Right lobe of liver (tissue), 4 donors: ENCODE measurements at regions not wholly inside any gene's neighbourhood (a gene's known extent, or its start where the extent isn't known, plus 50 kb on each side); places are given as distances from the start of the nearest gene placed in this dataset.

Experiments
- POLR2A ChIP-seq: fragments of 450-650 bp; IDR thresholded peaks from one replicate; pipeline ENCODE4 v1.6.1; 2017; ENCODE audit warnings: antibody characterized with exemption, mild to moderate bottlenecking
- TF ChIP-seq, protein P1 (sequence below), 4 donors: fragments of 200-600 bp in 3 of 4; fragments of 450-650 bp in 1 of 4; IDR thresholded peaks; one replicate each; pipeline versions ENCODE4 v1.5.1 to v1.8.0; 2016 to 2022; ENCODE audit warnings: antibody characterized with exemption in 4 of 4, mild to moderate bottlenecking in 2 of 4
- donor health status: DM: no; HTN: no; CAD: no.
- donor health status: DM: no; HTN: no; CAD: no.
- donor health status: DM: no; HTN: yes; CAD: no.

DNA sequence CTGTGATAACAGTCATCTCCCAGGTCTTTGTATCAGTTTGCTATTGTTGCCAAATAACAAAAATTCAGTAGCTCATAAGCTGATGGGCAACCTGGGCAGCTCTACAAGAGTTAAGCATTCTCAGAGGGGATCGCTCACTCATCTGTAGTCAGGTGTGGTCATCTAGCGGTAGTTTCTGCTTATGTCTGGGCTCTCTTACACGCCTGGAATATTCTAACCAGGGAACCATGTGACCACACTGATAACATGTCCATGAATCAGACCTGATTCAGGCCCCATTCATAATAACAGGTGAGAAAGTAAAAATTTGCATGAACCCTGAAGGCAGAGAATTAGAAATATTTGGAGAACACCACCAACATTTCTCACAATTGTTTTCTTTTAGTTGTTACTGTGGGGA lies 576.1 kb downstream of the SLCO4C1 start:
- no peak for TF ChIP-seq POLR2A
- TF ChIP-seq, protein P1, sequence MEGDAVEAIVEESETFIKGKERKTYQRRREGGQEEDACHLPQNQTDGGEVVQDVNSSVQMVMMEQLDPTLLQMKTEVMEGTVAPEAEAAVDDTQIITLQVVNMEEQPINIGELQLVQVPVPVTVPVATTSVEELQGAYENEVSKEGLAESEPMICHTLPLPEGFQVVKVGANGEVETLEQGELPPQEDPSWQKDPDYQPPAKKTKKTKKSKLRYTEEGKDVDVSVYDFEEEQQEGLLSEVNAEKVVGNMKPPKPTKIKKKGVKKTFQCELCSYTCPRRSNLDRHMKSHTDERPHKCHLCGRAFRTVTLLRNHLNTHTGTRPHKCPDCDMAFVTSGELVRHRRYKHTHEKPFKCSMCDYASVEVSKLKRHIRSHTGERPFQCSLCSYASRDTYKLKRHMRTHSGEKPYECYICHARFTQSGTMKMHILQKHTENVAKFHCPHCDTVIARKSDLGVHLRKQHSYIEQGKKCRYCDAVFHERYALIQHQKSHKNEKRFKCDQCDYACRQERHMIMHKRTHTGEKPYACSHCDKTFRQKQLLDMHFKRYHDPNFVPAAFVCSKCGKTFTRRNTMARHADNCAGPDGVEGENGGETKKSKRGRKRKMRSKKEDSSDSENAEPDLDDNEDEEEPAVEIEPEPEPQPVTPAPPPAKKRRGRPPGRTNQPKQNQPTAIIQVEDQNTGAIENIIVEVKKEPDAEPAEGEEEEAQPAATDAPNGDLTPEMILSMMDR (IDR thresholded peaks at IDR 0.05): no peak
